ENCODE measurements at regions not wholly inside any gene's neighbourhood (a gene's known extent, or its start where the extent isn't known, plus 50 kb on each side); places are given as distances from the start of the nearest gene placed in this dataset.

GRCh38 chr2:125566422-125566821 lies 1089.5 kb upstream of the GYPC start:
- Mint-ChIP-seq H3K4me3 (no peak overlapping the region), H3K27me3 (ENCODE audit: low read depth) (no peaks in the 10 kb centered on the region), H3K36me3 (ENCODE audit: low read depth) (no peaks in the 10 kb centered on the region), H3K9me3 (no peaks in the 10 kb centered on the region), H3K27ac (ENCODE audit: unreplicated experiment) (no peak overlapping the region), H3K4me1 (no peaks in the 10 kb centered on the region)
- DNase-seq (ENCODE audit: low read depth, low spot score) = no peak
- TF ChIP-seq CTCF (conservative IDR thresholded peaks at IDR 0.05) = no peak

- H3K9me3 Mint-ChIP-seq = no peaks in the 10 kb centered on the region
- H3K27me3 Mint-ChIP-seq (ENCODE audit: low read depth) = no peaks in the 10 kb centered on the region
- TF ChIP-seq CTCF (conservative IDR thresholded peaks at IDR 0.05) = no peak
- H3K36me3 Mint-ChIP-seq (ENCODE audit: low read depth) = no peaks in the 10 kb centered on the region
- H3K4me1 Mint-ChIP-seq = no peaks in the 10 kb centered on the region
- no peak overlapping the region for H3K4me3 Mint-ChIP-seq
- no peak overlapping the region for H3K27ac Mint-ChIP-seq (ENCODE audit: unreplicated experiment)
- DNase-seq (ENCODE audit: low read depth, low spot score) = no peak
Observed at GRCh38 chr2:125567100-125567499, 1088.9 kb upstream of the GYPC start.

GRCh38 chr2:125572660-125573059 lies 1083.3 kb upstream of the GYPC start:
- no peak for TF ChIP-seq CTCF (conservative IDR thresholded peaks at IDR 0.05)
- peaks cover 4% of the 10 kb centered on the region for H3K4me1 Mint-ChIP-seq
- H3K36me3 Mint-ChIP-seq (ENCODE audit: low read depth) = no peaks in the 10 kb centered on the region

GRCh38 chr2:125573432-125573831 lies 1082.5 kb upstream of the GYPC start:
- Mint-ChIP-seq H3K27ac (ENCODE audit: unreplicated experiment) (no peak overlapping the region), H3K4me3 (no peak overlapping the region), H3K4me1 (peaks cover 4% of the 10 kb centered on the region), H3K27me3 (ENCODE audit: low read depth) (no peaks in the 10 kb centered on the region), H3K36me3 (ENCODE audit: low read depth) (no peaks in the 10 kb centered on the region), H3K9me3 (no peaks in the 10 kb centered on the region)
- DNase-seq (ENCODE audit: low read depth, low spot score) = no peak
- no peak for TF ChIP-seq CTCF (conservative IDR thresholded peaks at IDR 0.05)

More at GRCh38 chr2:125572660-125573059, 1083.3 kb upstream of the GYPC start:
- no peak overlapping the region for H3K27ac Mint-ChIP-seq (ENCODE audit: unreplicated experiment)
- H3K27me3 Mint-ChIP-seq (ENCODE audit: low read depth) = no peaks in the 10 kb centered on the region
- DNase-seq (ENCODE audit: low read depth, low spot score) = no peak
- H3K4me3 Mint-ChIP-seq = no peak overlapping the region
- H3K9me3 Mint-ChIP-seq = no peaks in the 10 kb centered on the region

GRCh38 chr2:125576558-125576957 lies 1079.4 kb upstream of the GYPC start:
- Mint-ChIP-seq H3K27me3 (ENCODE audit: low read depth) (no peaks in the 10 kb centered on the region), H3K36me3 (ENCODE audit: low read depth) (no peaks in the 10 kb centered on the region), H3K9me3 (no peaks in the 10 kb centered on the region), H3K27ac (ENCODE audit: unreplicated experiment) (no peak overlapping the region), H3K4me3 (no peak overlapping the region), H3K4me1 (peaks cover 8% of the 10 kb centered on the region)
- no peak for DNase-seq (ENCODE audit: low read depth, low spot score)
- no peak for TF ChIP-seq CTCF (conservative IDR thresholded peaks at IDR 0.05)

GRCh38 chr2:125581557-125581956 lies 1074.4 kb upstream of the GYPC start:
- Mint-ChIP-seq H3K36me3 (ENCODE audit: low read depth) (no peaks in the 10 kb centered on the region), H3K9me3 (no peaks in the 10 kb centered on the region), H3K4me3 (no peak overlapping the region), H3K27me3 (ENCODE audit: low read depth) (no peaks in the 10 kb centered on the region), H3K4me1 (peaks cover 5% of the 10 kb centered on the region), H3K27ac (ENCODE audit: unreplicated experiment) (no peak overlapping the region)
- DNase-seq (ENCODE audit: low read depth, low spot score) = no peak
- no peak for TF ChIP-seq CTCF (conservative IDR thresholded peaks at IDR 0.05)

All from neural crest cell (in vitro differentiated cells).